ENCODE measurements at regions not wholly inside any gene's neighbourhood (a gene's known extent, or its start where the extent isn't known, plus 50 kb on each side); places are given as distances from the start of the nearest gene placed in this dataset.

GRCh38 chr11:71357414-71357813 is 90.8 kb downstream of the DHCR7 start:
- POLR2A ChIA-PET (ENCODE audit: low non-redundant PET) = no interaction called here
- DNase-seq (ENCODE audit: low spot score) = no peak
- no peak overlapping the region for H3K27ac ChIP-seq
- TF ChIP-seq, protein P1, sequence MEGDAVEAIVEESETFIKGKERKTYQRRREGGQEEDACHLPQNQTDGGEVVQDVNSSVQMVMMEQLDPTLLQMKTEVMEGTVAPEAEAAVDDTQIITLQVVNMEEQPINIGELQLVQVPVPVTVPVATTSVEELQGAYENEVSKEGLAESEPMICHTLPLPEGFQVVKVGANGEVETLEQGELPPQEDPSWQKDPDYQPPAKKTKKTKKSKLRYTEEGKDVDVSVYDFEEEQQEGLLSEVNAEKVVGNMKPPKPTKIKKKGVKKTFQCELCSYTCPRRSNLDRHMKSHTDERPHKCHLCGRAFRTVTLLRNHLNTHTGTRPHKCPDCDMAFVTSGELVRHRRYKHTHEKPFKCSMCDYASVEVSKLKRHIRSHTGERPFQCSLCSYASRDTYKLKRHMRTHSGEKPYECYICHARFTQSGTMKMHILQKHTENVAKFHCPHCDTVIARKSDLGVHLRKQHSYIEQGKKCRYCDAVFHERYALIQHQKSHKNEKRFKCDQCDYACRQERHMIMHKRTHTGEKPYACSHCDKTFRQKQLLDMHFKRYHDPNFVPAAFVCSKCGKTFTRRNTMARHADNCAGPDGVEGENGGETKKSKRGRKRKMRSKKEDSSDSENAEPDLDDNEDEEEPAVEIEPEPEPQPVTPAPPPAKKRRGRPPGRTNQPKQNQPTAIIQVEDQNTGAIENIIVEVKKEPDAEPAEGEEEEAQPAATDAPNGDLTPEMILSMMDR (conservative IDR thresholded peaks at IDR 0.05; ENCODE audit: low read depth) = no peak
- CTCF ChIA-PET = interaction anchor here (1.3 kb wide), 1 partner anchor 106 kb away, joined by 3 read pairs; no protein-coding TSS in a partner anchor

DNA sequence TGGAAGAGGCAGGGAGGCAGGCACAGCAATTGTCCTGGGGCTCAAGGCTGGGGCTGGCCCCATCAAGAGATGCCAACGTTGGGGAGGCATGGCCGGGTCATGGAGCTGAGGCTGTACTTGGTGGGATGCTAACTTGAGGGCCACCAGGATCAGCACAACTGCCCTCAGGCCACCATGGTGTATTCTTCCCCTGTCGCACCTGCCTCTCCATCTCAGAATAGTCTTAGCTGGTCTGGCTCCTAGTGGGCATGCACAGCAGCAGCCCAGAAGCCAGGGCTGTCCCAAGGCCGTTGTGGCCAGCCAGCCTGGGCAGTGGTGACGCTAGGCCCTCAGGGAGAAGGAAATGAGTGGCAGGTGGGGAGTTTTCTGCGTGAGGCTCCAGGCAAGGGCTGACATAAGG is 91.3 kb downstream of the DHCR7 start:
- DNase-seq (ENCODE audit: low spot score) = no peak
- POLR2A ChIA-PET (ENCODE audit: low non-redundant PET) = no interaction called here
- TF ChIP-seq, protein P1 (conservative IDR thresholded peaks at IDR 0.05; ENCODE audit: low read depth) = no peak
- no peak overlapping the region for H3K27ac ChIP-seq
- CTCF ChIA-PET = interaction anchor here (1.3 kb wide), 1 partner anchor 106 kb away, joined by 3 read pairs; no protein-coding TSS in a partner anchor

DNA sequence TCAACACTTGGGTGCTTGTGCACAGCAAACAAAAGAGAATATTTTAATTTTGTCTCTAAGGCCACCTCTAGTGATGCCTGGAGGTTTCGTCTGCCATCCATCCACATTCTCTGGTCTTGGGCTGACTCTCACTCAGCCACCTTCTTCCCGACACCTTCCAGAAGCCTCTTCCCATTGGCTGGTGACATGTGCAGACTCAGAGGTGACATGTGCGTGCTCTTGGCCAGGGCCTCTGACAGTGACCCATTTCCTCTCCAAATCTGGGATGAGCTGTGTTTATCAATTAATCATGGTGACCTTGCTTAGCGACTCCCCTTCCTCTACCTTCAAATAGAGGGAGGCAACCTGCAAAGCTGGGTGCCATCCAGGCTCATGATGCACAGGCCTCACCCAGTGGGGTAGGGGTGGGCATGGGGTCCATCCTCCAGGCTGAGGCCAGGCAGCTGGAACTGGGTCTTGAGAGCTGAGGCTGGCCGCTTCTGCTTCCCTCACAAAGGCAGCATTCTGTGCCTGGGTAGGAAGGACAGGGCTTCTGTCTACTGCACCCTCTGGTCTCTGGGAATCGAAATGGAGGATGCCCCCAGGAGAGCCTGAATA is 91.8 kb downstream of the DHCR7 start:
- DNase-seq (ENCODE audit: low spot score) = no peak
- TF ChIP-seq, protein P1 (conservative IDR thresholded peaks at IDR 0.05; ENCODE audit: low read depth) = no peak
- ChIA-PET POLR2A (ENCODE audit: low non-redundant PET) (no interaction called here), CTCF (no interaction called here)
- no peak overlapping the region for H3K27ac ChIP-seq

GRCh38 chr11:71355281-71355680 is 92.9 kb downstream of the DHCR7 start:
- TF ChIP-seq, protein P1 (conservative IDR thresholded peaks at IDR 0.05; ENCODE audit: low read depth) = no peak
- no peak overlapping the region for H3K27ac ChIP-seq
- no peak for DNase-seq (ENCODE audit: low spot score)
- CTCF ChIA-PET = no interaction called here
- POLR2A ChIA-PET (ENCODE audit: low non-redundant PET) = no interaction called here

- DNase-seq (ENCODE audit: low spot score) = no peak
- H3K27ac ChIP-seq = no peak overlapping the region
- ChIA-PET POLR2A (ENCODE audit: low non-redundant PET) (no interaction called here), CTCF (no interaction called here)
- TF ChIP-seq, protein P1 (conservative IDR thresholded peaks at IDR 0.05; ENCODE audit: low read depth) = no peak
Measured at GRCh38 chr11:71354394-71355105, 93.6 kb downstream of the DHCR7 start.

GRCh38 chr11:71352748-71353147 is 95.4 kb downstream of the DHCR7 start:
- ChIA-PET POLR2A (ENCODE audit: low non-redundant PET) (no interaction called here), CTCF (interaction anchor here (0.6 kb wide), 1 partner anchor 272 kb away, joined by 3 read pairs; no protein-coding TSS in a partner anchor)
- H3K27ac ChIP-seq = no peak overlapping the region
- DNase-seq (ENCODE audit: low spot score) = no peak
- TF ChIP-seq, protein P1 (conservative IDR thresholded peaks at IDR 0.05; ENCODE audit: low read depth) = no peak
